ENCODE measurements at regions not wholly inside any gene's neighbourhood (a gene's known extent, or its start where the extent isn't known, plus 50 kb on each side); places are given as distances from the start of the nearest gene placed in this dataset.

DNA sequence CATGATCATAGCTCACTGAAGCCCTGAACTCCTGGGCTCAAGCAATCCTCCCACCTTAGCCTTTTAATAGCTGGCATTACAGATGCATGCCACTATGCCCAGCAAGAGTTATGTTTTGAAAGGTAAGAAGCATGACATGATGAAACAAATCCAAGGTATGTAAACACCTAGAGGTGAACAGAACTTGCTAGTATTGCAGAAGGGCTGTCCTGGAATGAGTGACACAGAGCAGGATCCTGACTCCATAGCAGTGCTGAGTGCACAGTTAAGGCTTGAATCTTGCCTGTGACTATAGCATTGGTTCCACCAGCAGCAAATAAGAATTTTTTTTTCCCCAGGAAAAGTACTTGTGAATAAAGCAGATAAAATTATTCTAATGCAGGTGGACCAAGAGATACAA, 309.5 kb downstream of the PIK3C3 start:
- TF ChIP-seq, protein P1, sequence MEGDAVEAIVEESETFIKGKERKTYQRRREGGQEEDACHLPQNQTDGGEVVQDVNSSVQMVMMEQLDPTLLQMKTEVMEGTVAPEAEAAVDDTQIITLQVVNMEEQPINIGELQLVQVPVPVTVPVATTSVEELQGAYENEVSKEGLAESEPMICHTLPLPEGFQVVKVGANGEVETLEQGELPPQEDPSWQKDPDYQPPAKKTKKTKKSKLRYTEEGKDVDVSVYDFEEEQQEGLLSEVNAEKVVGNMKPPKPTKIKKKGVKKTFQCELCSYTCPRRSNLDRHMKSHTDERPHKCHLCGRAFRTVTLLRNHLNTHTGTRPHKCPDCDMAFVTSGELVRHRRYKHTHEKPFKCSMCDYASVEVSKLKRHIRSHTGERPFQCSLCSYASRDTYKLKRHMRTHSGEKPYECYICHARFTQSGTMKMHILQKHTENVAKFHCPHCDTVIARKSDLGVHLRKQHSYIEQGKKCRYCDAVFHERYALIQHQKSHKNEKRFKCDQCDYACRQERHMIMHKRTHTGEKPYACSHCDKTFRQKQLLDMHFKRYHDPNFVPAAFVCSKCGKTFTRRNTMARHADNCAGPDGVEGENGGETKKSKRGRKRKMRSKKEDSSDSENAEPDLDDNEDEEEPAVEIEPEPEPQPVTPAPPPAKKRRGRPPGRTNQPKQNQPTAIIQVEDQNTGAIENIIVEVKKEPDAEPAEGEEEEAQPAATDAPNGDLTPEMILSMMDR (IDR thresholded peaks at IDR 0.05) = no peak
- TF ChIP-seq POLR2A (IDR thresholded peaks at IDR 0.05) = no peak
- no peak for TF ChIP-seq POLR2AphosphoS5 (IDR thresholded peaks at IDR 0.05)
